MCF 10A (cell line): ENCODE measurements at regions not wholly inside any gene's neighbourhood (a gene's known extent, or its start where the extent isn't known, plus 50 kb on each side); places are given as distances from the start of the nearest gene placed in this dataset.

Experiments used
- BruUV-seq: library from RNA; stranded (reverse); fragments of 400-500 nt; replicated peaks from 2 replicates; lab custom pipeline; 2021; lab: Mats Ljungman, UMichigan
- CTCF ChIA-PET: fragments of 300-600 bp; sonication (Branson Sonifier 250); formaldehyde crosslinking; extraction: SDS; loops from one replicate; lab custom pipeline; 2021; ENCODE audit warnings: antibody characterized with exemption, inconsistent platforms; lab: Yijun Ruan, JAX
- POLR2A ChIA-PET: fragments of 300-600, 350-650 bp; sonication (Branson Sonifier 250); formaldehyde crosslinking; extraction: SDS; loops from one replicate; lab custom pipeline; 2020; ENCODE audit warnings: antibody characterized with exemption, inconsistent platforms; lab: Yijun Ruan, JAX
- DNase-seq: peaks from one replicate; pipeline ENCODE4 v3.0.0-alpha.2; 2018; ENCODE audit not compliant: unreplicated experiment
- H3K27ac Mint-ChIP-seq: one replicate; pipeline ENCODE4 v1.8.0; 2022; ENCODE audit warnings: mild to moderate bottlenecking, low read depth, mixed read lengths; ENCODE audit not compliant: unreplicated experiment
- H3K27me3 Mint-ChIP-seq: one replicate; pipeline ENCODE4 v1.8.0; 2022; ENCODE audit warnings: mixed read lengths; ENCODE audit not compliant: insufficient read depth, unreplicated experiment
- H3K36me3 Mint-ChIP-seq: one replicate; pipeline ENCODE4 v1.8.0; 2022; ENCODE audit warnings: mild to moderate bottlenecking, moderate library complexity, mixed read lengths; ENCODE audit not compliant: insufficient read depth, unreplicated experiment
- H3K4me1 Mint-ChIP-seq: one replicate; pipeline ENCODE4 v1.8.0; 2022; ENCODE audit warnings: mixed read lengths; ENCODE audit not compliant: insufficient read depth, unreplicated experiment
- H3K4me3 Mint-ChIP-seq: one replicate; pipeline ENCODE4 v1.8.0; 2022; ENCODE audit warnings: mild to moderate bottlenecking, moderate library complexity, mixed read lengths; ENCODE audit not compliant: unreplicated experiment
- H3K9me3 Mint-ChIP-seq: one replicate; pipeline ENCODE4 v1.8.0; 2022; ENCODE audit warnings: mixed read lengths; ENCODE audit not compliant: unreplicated experiment
- intact Hi-C: fragments of 100-400 bp; cut with micrococcal nuclease; formaldehyde crosslinking; loops from 2 replicates; pipeline ENCODE4 v1.14.1; 2022
- TF ChIP-seq, protein P1 (sequence below): fragments of 200-600 bp; IDR thresholded peaks from one replicate; pipeline ENCODE4 v1.8.0; 2022; ENCODE audit warnings: antibody characterized with exemption, mild to moderate bottlenecking; ENCODE audit not compliant: unreplicated experiment

DNA sequence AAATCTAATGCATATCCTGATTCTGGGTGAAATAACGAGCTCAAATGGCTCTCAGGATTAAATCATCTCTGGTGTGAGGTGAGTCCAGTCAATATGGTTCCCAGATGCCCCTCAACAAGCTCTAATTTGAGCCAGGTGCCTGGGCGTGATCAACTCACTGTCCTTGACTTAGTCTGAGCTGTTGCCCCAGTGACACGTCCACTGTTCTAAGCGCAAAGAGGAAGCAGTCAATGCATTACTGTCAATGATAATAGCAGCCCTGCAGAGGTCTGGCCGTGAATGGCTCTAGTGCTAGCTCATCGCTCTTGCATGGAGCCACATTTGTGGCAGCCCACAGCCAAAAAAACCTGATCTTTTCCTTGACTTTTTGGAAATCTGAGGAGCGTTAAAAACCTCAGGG, 128.6 kb upstream of the EFNA5 start:
- no peak overlapping the region for H3K27ac Mint-ChIP-seq
- H3K4me1 Mint-ChIP-seq, result no peaks in the 10 kb centered on the region
- ChIA-PET CTCF (no interaction called here), POLR2A (no interaction called here)
- intact Hi-C loops, result no loop called here
- no TSS peak for BruUV-seq
- no peaks in the 10 kb centered on the region for H3K36me3 Mint-ChIP-seq
- TF ChIP-seq, protein P1, sequence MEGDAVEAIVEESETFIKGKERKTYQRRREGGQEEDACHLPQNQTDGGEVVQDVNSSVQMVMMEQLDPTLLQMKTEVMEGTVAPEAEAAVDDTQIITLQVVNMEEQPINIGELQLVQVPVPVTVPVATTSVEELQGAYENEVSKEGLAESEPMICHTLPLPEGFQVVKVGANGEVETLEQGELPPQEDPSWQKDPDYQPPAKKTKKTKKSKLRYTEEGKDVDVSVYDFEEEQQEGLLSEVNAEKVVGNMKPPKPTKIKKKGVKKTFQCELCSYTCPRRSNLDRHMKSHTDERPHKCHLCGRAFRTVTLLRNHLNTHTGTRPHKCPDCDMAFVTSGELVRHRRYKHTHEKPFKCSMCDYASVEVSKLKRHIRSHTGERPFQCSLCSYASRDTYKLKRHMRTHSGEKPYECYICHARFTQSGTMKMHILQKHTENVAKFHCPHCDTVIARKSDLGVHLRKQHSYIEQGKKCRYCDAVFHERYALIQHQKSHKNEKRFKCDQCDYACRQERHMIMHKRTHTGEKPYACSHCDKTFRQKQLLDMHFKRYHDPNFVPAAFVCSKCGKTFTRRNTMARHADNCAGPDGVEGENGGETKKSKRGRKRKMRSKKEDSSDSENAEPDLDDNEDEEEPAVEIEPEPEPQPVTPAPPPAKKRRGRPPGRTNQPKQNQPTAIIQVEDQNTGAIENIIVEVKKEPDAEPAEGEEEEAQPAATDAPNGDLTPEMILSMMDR, result no peak
- no peak overlapping the region for H3K4me3 Mint-ChIP-seq
- H3K27me3 Mint-ChIP-seq, result no peaks in the 10 kb centered on the region
- no peaks in the 10 kb centered on the region for H3K9me3 Mint-ChIP-seq
- DNase-seq, result no peak

DNA sequence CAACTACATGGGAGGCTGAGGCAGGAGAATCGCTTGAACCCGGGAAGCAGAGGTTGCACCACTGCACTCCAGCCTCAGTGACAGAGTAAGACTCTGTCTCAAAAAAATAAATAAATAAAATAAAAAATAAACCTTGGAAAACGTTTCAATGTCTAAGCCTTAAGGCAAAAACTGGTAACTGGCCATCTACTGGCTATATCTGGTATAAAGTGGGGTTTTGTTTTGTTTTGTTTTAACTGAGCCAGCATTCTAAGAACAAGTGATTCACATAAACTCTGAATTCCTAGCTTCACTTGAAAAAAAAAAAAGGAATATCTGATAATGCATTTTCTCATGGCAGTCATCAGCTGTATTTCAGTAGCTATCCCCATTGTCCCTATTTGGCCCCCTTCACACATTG, 126.1 kb upstream of the EFNA5 start:
- Mint-ChIP-seq H3K4me3 (no peak overlapping the region), H3K27ac (no peak overlapping the region), H3K27me3 (no peaks in the 10 kb centered on the region), H3K4me1 (no peaks in the 10 kb centered on the region), H3K36me3 (no peaks in the 10 kb centered on the region), H3K9me3 (no peaks in the 10 kb centered on the region)
- intact Hi-C loops, result no loop called here
- no peak for DNase-seq
- TF ChIP-seq, protein P1, result no peak
- POLR2A ChIA-PET, result no interaction called here
- CTCF ChIA-PET, result interaction anchor here (0.6 to 1.0 kb wide), 4 partner anchors 16 to 1749 kb away, joined by 3 to 4 read pairs (median 3); no protein-coding TSS in a partner anchor
- no TSS peak for BruUV-seq

DNA sequence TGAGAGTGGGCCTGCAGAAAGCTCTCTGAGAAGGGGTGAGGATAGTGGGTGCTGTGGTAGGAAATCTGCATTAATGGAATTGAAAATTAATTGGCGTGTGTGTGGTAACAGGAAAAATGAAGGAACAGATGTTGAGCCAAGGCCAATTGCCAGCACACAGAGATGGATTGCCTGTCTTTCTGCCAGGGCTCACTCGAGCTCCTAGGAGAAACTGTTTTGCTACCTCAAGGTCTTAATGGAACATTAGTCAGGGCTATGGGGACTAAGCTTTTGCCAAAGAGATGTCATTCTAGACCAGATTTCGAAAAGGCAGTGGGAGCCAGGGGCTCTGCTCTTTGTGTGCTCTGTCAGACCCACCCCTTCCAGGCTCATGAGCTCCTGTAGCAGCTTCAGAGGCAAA, 124.0 kb upstream of the EFNA5 start:
- no peaks in the 10 kb centered on the region for H3K4me1 Mint-ChIP-seq
- no peak for DNase-seq
- BruUV-seq, result no TSS peak
- no peaks in the 10 kb centered on the region for H3K36me3 Mint-ChIP-seq
- TF ChIP-seq, protein P1, result no peak
- no peaks in the 10 kb centered on the region for H3K27me3 Mint-ChIP-seq
- intact Hi-C loops, result no loop called here
- no peak overlapping the region for H3K4me3 Mint-ChIP-seq
- POLR2A ChIA-PET, result no interaction called here
- no peak overlapping the region for H3K27ac Mint-ChIP-seq
- CTCF ChIA-PET, result no interaction called here
- no peaks in the 10 kb centered on the region for H3K9me3 Mint-ChIP-seq

DNA sequence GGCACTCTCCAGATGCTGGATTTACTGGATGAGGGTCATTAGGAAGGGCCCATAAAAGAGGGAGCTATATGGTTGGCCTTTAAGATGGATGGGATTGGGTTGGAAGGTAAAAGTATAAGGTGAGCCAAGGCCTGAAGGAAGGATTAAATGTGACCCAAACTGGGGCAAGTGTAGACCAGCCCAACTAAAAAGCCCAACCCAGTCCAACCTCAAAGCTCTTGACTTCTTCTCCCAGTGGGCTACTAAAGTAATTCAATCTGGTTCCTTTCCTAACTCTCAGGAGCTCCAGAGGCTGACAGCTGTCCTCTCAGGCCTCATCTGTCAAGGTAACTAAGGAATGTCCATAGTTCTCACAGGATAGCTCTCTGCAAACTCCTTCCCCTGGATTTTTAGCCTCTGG, 122.2 kb upstream of the EFNA5 start:
- CTCF ChIA-PET, result interaction anchor here (1.1 kb wide), 1 partner anchor 12 kb away, joined by 4 read pairs; no protein-coding TSS in a partner anchor
- Mint-ChIP-seq H3K4me1 (no peaks in the 10 kb centered on the region), H3K4me3 (no peak overlapping the region), H3K9me3 (no peaks in the 10 kb centered on the region), H3K27me3 (no peaks in the 10 kb centered on the region), H3K27ac (no peak overlapping the region), H3K36me3 (no peaks in the 10 kb centered on the region)
- TF ChIP-seq, protein P1, result no peak
- no peak for DNase-seq
- POLR2A ChIA-PET, result no interaction called here
- BruUV-seq, result no TSS peak
- intact Hi-C loops, result no loop called here
